ENCODE measurements at regions not wholly inside any gene's neighbourhood (a gene's known extent, or its start where the extent isn't known, plus 50 kb on each side); places are given as distances from the start of the nearest gene placed in this dataset.

DNA sequence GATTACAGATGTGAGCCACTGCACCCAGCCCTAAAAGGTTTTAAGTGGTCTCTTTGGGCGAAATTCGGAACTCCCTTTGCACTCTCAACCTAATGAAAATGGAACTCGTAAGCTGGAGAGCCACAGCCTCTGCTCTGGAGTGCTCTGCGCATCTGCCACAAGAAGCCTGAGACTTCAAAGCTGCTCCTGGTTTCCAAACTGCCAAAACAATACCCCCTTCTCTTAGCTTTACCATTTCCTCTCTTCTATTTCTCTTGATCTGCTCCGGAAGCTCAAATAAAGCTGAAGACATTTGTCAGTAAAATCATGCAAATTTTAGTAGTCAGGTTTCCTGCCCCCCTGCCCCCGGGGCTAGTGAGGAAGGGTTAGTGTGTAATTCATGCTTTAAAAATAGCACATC lies 312.7 kb downstream of the MFSD1 start:
- 40 to 100% (median 70%) methylated on average over 1 to 6 of the region's 6 CpGs; no CpG with 5 or more reads in 3 of the 10 experiments for WGBS, 10 experiments
- in situ Hi-C loops (cut with MboI; ENCODE audit: low pct_unique_long_range_greater_than_20kb in 2 of 9, low sequenced_read_pairs in 9 of 9, unreplicated experiment in 9 of 9): no loop called here

DNA sequence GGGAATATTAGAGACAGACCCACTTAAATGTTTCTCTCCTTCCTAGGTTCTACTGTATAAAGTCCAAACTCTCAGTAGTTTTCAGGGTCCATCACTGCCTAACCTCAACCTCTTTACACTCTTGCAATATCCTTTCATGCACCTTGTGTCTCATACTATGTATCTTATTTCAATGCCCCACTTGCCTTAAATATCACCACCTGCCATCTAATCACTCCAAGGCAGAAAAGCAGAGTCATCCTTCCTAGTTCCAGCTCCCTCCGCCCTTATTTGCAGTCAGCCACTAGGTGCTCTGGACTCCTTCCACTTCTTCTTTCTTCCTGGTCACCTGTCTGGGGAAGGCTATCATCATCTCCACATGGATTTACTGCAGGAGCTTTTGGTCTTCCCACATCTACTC lies 322.0 kb downstream of the MFSD1 start:
- no peak for ATAC-seq (replicated peaks in 6 of 8)
- H3K4me3 ChIP-seq: no peak overlapping the region
- H3K4me1 ChIP-seq (replicated peaks in 1 of 2): peaks cover 0 to 29% of the 10 kb centered on the region in 2 donors
- in situ Hi-C loops (cut with MboI; ENCODE audit: low pct_unique_long_range_greater_than_20kb in 2 of 9, low sequenced_read_pairs in 9 of 9, unreplicated experiment in 9 of 9): no loop called here
- no peak overlapping the region for H3K27ac ChIP-seq
- WGBS, 10 experiments: 86 to 100% (median 91%) methylated on average over 1 of the region's 1 CpG; no CpG with 5 or more reads in 7 of the 10 experiments

More for the DNA sequence above, 312.7 kb downstream of the MFSD1 start:
- peaks cover 27 to 39% of the 10 kb centered on the region in 2 donors for H3K4me1 ChIP-seq (replicated peaks in 1 of 2)
- H3K27ac ChIP-seq: no peak overlapping the region
- no peak for ATAC-seq (replicated peaks in 6 of 8)
- no peak overlapping the region for H3K4me3 ChIP-seq

GRCh38 chr3:159126261-159127020 lies 324.6 kb downstream of the MFSD1 start:
- H3K27ac ChIP-seq: peak overlapping the region in 1 of 2 donors; percentile 15
- in situ Hi-C loops (cut with MboI; ENCODE audit: low pct_unique_long_range_greater_than_20kb in 2 of 9, low sequenced_read_pairs in 9 of 9, unreplicated experiment in 9 of 9): loop anchor here in 1 of 9 experiments (25.0 kb wide), 1 partner anchor 111 kb away; no protein-coding TSS in a partner anchor
- peak in 2 of 8 experiments; percentile 17 to 38 for ATAC-seq (replicated peaks in 6 of 8)
- 8 to 100% (median 79%) methylated on average over 1 to 4 of the region's 5 CpGs for WGBS, 10 experiments
- peaks cover 0 to 38% of the 10 kb centered on the region in 2 donors for H3K4me1 ChIP-seq (replicated peaks in 1 of 2)
- no peak overlapping the region for H3K4me3 ChIP-seq

DNA sequence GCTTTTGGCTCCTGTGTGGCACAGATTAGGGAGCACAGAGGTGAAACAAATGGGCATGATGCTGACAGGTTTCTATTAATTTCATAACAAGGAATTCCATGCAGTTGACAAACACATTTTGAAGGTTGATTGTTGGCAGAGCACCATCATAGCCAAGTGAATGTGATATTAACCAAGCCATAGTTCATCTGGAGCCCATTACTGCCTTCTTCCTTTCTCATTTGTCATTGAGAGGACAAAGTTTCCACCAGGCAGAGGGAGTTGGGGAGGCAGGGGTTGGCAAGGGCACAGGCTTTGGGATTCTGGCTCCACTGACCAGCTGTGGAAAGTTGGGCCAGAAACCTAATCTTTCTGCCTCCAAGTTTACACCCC lies 325.2 kb downstream of the MFSD1 start:
- H3K27ac ChIP-seq: peak overlapping the region in 1 of 2 donors; percentile 15
- H3K4me3 ChIP-seq: no peak overlapping the region
- ATAC-seq (replicated peaks in 6 of 8): no peak
- in situ Hi-C loops (cut with MboI; ENCODE audit: low pct_unique_long_range_greater_than_20kb in 2 of 9, low sequenced_read_pairs in 9 of 9, unreplicated experiment in 9 of 9): loop anchor here in 1 of 9 experiments (25.0 kb wide), 1 partner anchor 110 kb away; no protein-coding TSS in a partner anchor
- H3K4me1 ChIP-seq (replicated peaks in 1 of 2): peaks cover 3 to 43% of the 10 kb centered on the region in 2 donors

GRCh38 chr3:159128628-159129027 lies 326.8 kb downstream of the MFSD1 start:
- Histone ChIP-seq H3K4me1 (replicated peaks in 1 of 2) (peaks cover 6 to 60% of the 10 kb centered on the region in 2 donors), H3K4me3 (no peak overlapping the region), H3K27ac (peak overlapping the region in 1 of 2 donors; percentile 60)
- in situ Hi-C loops (cut with MboI; ENCODE audit: low pct_unique_long_range_greater_than_20kb in 2 of 9, low sequenced_read_pairs in 9 of 9, unreplicated experiment in 9 of 9): loop anchor here in 1 of 9 experiments (25.0 kb wide), 1 partner anchor 109 kb away; no protein-coding TSS in a partner anchor
- WGBS, 10 experiments: 43 to 100% (median 83%) methylated on average over 2 to 3 of the region's 3 CpGs; no CpG with 5 or more reads in 1 of the 10 experiments
- no peak for ATAC-seq (replicated peaks in 6 of 8)

GRCh38 chr3:159130108-159130507 lies 328.3 kb downstream of the MFSD1 start:
- peak in 1 of 8 experiments; percentile 37 for ATAC-seq (replicated peaks in 6 of 8)
- no peak overlapping the region for H3K27ac ChIP-seq
- 0 to 33% (median 7%) methylated on average over 1 of the region's 1 CpG; no CpG with 5 or more reads in 4 of the 10 experiments for whole genome bisulfite sequencing, 10 experiments
- H3K4me1 ChIP-seq (replicated peaks in 1 of 2): peaks cover 6 to 74% of the 10 kb centered on the region in 2 donors
- in situ Hi-C loops (cut with MboI; ENCODE audit: low pct_unique_long_range_greater_than_20kb in 2 of 9, low sequenced_read_pairs in 9 of 9, unreplicated experiment in 9 of 9): loop anchor here in 2 of 9 experiments (10.0 to 25.0 kb wide), 2 partner anchors 107 to 115 kb away; no protein-coding TSS in a partner anchor
- H3K4me3 ChIP-seq: no peak overlapping the region

DNA sequence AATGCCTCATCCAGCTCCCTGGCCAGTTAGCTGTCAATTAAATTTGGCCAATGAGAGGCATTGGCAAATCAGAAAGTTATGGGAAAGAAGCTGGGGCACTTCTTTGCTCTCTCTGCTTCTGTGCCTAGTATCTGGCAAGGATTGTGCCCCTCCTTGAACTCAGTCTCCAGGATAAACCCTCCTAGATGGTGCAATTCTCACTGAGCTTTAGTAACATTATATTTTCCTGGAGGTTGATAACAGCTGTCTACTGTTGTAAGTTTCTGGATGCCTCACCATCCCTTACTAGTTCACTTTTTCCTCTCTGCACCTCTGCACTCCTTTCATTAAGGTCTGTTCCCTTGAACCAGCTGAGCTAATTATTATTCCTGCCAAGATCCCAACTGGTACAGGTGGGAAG lies 329.5 kb downstream of the MFSD1 start:
- Histone ChIP-seq H3K4me1 (replicated peaks in 1 of 2) (peaks cover 6 to 78% of the 10 kb centered on the region in 2 donors), H3K4me3 (no peak overlapping the region), H3K27ac (no peak overlapping the region)
- ATAC-seq (replicated peaks in 6 of 8): no peak
- in situ Hi-C loops (cut with MboI; ENCODE audit: low pct_unique_long_range_greater_than_20kb in 2 of 9, low sequenced_read_pairs in 9 of 9, unreplicated experiment in 9 of 9): loop anchor here in 2 of 9 experiments (10.0 to 25.0 kb wide), 2 partner anchors 106 to 113 kb away; no protein-coding TSS in a partner anchor

- H3K27ac ChIP-seq: no peak overlapping the region
- H3K4me1 ChIP-seq (replicated peaks in 1 of 2): peaks cover under 1 to 44% of the 10 kb centered on the region in 2 donors
- 10 to 100% (median 80%) methylated on average over 1 to 3 of the region's 3 CpGs; no CpG with 5 or more reads in 1 of the 10 experiments for WGBS, 10 experiments
- peak in 1 of 8 experiments; percentile 61 for ATAC-seq (replicated peaks in 6 of 8)
- H3K4me3 ChIP-seq: no peak overlapping the region
- in situ Hi-C loops (cut with MboI; ENCODE audit: low pct_unique_long_range_greater_than_20kb in 2 of 9, low sequenced_read_pairs in 9 of 9, unreplicated experiment in 9 of 9): loop anchor here in 2 of 9 experiments (10.0 to 25.0 kb wide), 2 partner anchors 99 to 107 kb away; no protein-coding TSS in a partner anchor
Measured at GRCh38 chr3:159137949-159138348, 336.1 kb downstream of the MFSD1 start.

GRCh38 chr3:159139326-159139725 lies 337.5 kb downstream of the MFSD1 start:
- in situ Hi-C loops (cut with MboI; ENCODE audit: low pct_unique_long_range_greater_than_20kb in 2 of 9, low sequenced_read_pairs in 9 of 9, unreplicated experiment in 9 of 9): loop anchor here in 2 of 9 experiments (10.0 to 25.0 kb wide), 2 partner anchors 98 to 105 kb away; no protein-coding TSS in a partner anchor
- H3K4me1 ChIP-seq (replicated peaks in 1 of 2): peaks cover 14 to 41% of the 10 kb centered on the region in 2 donors
- WGBS, 10 experiments: 60 to 100% (median 92%) methylated on average over 1 to 2 of the region's 2 CpGs; no CpG with 5 or more reads in 4 of the 10 experiments

GRCh38 chr3:159144472-159144871 lies 342.6 kb downstream of the MFSD1 start:
- WGBS, 10 experiments: 40 to 90% (median 52%) methylated on average over 1 to 2 of the region's 2 CpGs; no CpG with 5 or more reads in 3 of the 10 experiments
- Histone ChIP-seq H3K4me1 (replicated peaks in 1 of 2) (peaks cover 41 to 61% of the 10 kb centered on the region in 2 donors), H3K27ac (peak overlapping the region; percentile 38 to 49), H3K4me3 (no peak overlapping the region)
- peak in 5 of 8 experiments; percentile 16 to 48 (median 42) for ATAC-seq (replicated peaks in 6 of 8)
- in situ Hi-C loops (cut with MboI; ENCODE audit: low pct_unique_long_range_greater_than_20kb in 2 of 9, low sequenced_read_pairs in 9 of 9, unreplicated experiment in 9 of 9): loop anchor here in 2 of 9 experiments (10.0 to 25.0 kb wide), 2 partner anchors 93 to 230 kb away; no protein-coding TSS in a partner anchor

More at GRCh38 chr3:159139326-159139725, 337.5 kb downstream of the MFSD1 start:
- ATAC-seq (replicated peaks in 6 of 8): no peak
- Histone ChIP-seq H3K4me3 (no peak overlapping the region), H3K27ac (no peak overlapping the region)

DNA sequence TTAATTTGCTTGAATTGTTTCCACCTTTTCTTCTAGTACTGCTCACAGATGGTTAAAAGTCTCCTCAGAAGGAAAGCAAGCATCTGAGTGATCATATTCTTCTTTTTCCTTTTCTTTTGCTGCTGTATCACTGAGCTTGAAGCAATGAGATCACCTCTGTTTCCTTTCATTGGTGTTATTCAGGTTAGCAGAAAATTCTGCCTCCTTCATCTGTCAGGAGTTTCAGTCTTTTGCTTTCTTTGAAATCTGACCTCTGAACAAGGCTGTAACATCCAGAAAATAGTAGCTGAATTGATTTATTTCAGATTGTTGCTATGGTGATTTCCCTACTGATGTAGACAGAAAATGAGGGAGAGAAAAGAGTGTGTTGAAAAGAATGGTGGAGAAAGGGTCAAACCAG lies 343.0 kb downstream of the MFSD1 start:
- in situ Hi-C loops (cut with MboI; ENCODE audit: low pct_unique_long_range_greater_than_20kb in 2 of 9, low sequenced_read_pairs in 9 of 9, unreplicated experiment in 9 of 9): loop anchor here in 2 of 9 experiments (10.0 to 25.0 kb wide), 2 partner anchors 92 to 230 kb away; no protein-coding TSS in a partner anchor
- Histone ChIP-seq H3K4me1 (replicated peaks in 1 of 2) (peaks cover 41 to 66% of the 10 kb centered on the region in 2 donors), H3K27ac (peak overlapping the region; percentile 38 to 49), H3K4me3 (no peak overlapping the region)
- peak in 5 of 8 experiments; percentile 47 to 80 (median 79) for ATAC-seq (replicated peaks in 6 of 8)

- Histone ChIP-seq H3K27ac (no peak overlapping the region), H3K4me3 (no peak overlapping the region), H3K4me1 (replicated peaks in 1 of 2) (peaks cover 41 to 75% of the 10 kb centered on the region in 2 donors)
- ATAC-seq (replicated peaks in 6 of 8): peak in 2 of 8 experiments; percentile 18 to 64
- WGBS, 10 experiments: 0 to 79% (median 66%) methylated on average over 1 to 3 of the region's 3 CpGs; no CpG with 5 or more reads in 1 of the 10 experiments
- in situ Hi-C loops (cut with MboI; ENCODE audit: low pct_unique_long_range_greater_than_20kb in 2 of 9, low sequenced_read_pairs in 9 of 9, unreplicated experiment in 9 of 9): loop anchor here in 2 of 9 experiments (10.0 to 25.0 kb wide), 2 partner anchors 91 to 232 kb away; no protein-coding TSS in a partner anchor
Measured at GRCh38 chr3:159146392-159146791, 344.5 kb downstream of the MFSD1 start.
